Renal pelvis (tissue), 1 donor: ENCODE measurements at regions not wholly inside any gene's neighbourhood (a gene's known extent, or its start where the extent isn't known, plus 50 kb on each side); places are given as distances from the start of the nearest gene placed in this dataset.

ENCODE experiments used
- DNase-seq: peaks from one replicate; pipeline ENCODE4 v3.0.0-alpha.2; 2013

DNA sequence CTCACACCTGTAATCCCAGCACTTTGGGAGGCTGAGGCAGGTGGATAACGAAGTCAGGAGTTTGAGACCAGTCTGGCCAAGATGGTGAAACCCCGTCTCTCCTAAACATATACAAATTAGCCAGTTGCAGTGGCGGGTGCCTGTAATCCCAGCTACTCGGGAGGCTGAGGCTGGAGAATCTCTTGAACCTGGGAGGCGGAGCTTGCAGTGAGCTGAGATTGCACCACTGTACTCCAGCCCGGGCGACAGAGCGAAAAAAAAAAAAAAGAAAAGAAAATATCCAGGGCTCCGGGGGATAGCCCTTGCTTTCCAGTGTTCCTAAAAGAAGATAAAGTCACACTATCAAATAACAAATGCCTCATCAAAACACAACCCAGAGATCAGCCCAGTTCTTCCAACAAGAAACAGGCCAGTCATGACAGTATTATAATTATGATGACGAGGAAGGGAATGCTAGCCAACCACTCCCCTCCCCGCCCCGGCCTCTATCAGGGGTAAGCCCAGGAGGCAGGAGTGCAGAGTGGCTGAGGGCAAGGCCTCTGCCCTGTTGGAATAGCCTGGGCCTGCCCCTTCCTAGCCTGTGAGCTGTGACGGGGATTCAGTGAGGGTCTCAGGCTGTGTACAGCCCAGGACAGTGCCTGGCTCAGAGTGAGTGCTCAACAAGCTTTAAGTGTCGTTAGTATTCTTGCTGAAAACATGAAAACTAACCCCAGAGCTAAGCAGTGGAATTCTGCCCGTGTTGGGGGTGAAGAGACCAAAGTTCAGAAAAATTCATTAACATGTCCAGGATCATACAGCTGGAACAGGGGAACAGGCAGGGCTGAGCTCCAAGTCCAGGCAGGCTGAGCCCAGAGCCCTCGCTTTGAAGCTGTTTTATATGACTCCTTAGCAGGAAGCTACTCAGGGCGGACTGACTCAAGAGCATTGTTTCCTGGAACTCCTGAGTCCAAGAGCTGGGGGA is 54.3 kb downstream of the FAM241B start:
- DNase-seq = peak; percentile 43

DNA sequence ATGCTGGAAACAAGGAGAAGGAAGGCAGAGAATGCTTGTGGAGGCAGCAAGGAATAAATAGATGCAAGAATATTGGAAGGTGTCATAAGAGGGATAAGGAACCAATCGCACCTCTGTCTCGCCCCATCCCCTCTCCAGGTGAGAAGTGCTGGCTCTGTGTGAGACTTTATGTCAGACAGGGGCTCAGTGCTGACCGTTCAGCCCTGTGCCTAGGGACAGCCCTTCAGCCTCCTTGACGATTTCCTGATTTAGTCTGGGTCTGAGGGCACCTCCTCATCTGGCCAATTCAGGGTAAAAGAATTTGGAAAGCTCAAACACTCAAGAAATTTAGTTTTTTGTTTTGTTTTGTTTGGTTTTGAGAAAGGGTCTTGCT is 54.9 kb downstream of the FAM241B start:
- DNase-seq = no peak

DNA sequence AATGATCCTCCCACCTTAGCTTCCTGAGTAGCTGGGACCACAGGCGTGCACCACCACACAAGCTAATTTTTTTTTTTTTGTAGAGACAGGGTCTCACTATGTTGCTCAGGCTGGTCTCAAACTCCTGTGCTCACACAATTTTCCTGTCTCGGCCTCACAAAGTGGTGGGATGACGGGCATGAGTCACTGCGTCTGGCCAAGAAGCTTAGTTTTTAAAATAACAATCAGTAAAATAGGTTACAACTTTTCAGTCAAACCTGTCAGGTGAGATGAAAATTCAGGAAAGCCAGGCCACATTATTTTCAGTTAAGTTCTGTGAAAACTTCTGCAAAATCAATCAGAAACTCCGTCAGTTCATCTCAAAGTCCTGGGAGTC is 55.4 kb downstream of the FAM241B start:
- DNase-seq = no peak

- no peak for DNase-seq
These were observed 55.9 kb downstream of the FAM241B start for GRCh38 chr10:69685802-69686585.

GRCh38 chr10:69686866-69687265 is 56.8 kb downstream of the FAM241B start:
- DNase-seq = no peak

DNA sequence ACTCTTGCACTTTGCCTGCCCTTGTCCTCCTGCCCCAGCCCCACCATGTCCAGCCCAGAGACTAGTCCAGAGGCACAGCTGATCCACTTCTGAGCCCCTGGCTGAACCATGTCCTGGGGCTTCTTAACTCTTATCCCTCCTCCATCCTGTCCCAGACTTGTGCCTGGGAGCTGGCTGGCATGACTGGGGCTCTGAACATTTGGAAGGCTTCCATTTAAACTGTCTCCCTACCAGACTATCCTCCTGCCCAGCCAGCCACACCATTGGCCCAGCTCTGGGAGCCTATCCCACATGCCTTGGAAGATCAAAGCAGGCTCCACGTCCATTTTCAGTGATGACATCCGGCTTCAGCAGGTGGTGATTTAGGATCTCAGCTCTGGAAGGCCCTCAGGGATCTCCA is 57.4 kb downstream of the FAM241B start:
- no peak for DNase-seq

- DNase-seq = no peak
These were observed 62.2 kb downstream of the FAM241B start for GRCh38 chr10:69692267-69692666.

DNA sequence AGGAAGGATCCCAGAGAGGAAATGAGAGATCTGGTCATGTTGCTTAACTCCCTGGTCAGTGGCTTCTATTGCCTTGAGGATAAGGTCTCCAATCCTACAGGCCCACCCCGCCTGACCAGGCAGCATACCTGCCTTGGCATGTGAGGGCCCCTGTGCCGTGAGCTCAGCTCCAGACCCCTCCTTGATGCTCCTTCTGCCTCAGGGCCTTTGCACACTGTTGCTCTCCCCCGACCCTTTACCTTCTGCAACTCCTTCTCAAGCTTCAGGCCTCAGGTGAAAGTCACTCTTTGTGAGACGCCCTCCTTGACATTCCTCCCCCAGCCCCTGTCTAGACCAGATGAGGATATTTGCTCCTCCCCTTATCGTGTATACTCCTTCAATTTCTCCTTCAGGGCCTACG is 62.8 kb downstream of the FAM241B start:
- DNase-seq = no peak

GRCh38 chr10:69693886-69694285 is 63.8 kb downstream of the FAM241B start:
- DNase-seq = no peak

DNA sequence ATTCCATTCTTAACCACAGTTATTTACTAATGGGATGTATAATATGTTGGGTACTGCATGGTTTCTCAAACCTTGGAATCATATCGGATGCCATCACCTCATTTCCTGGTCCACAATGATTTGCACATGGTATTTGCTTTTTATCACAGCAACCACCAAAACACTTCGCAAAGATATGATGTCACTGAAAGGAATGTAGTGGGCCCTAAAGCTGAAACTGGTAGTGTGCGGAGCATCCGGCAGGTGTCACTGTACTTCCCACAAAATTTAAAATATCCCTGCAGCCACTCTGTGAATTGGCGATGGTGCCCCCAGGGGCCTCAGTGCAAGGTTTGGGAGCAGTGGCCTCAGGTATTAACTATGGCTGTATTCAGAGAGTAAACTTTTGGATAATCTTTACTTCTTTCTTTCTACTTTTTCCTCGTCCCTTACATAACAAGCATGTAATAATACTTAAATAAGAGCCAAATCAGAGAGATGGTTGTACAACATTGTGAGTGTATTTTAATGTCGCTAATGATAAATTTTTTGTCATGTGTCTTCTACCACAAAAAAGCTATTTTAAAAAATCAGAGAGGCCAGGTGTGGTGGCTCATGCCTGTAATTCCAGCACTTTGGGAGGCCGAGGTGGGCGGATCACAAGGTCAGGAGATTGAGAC is 66.2 kb downstream of the FAM241B start:
- peak; percentile 57 for DNase-seq

- no peak for DNase-seq
These were observed 67.0 kb downstream of the FAM241B start for GRCh38 chr10:69697006-69697405.

DNA sequence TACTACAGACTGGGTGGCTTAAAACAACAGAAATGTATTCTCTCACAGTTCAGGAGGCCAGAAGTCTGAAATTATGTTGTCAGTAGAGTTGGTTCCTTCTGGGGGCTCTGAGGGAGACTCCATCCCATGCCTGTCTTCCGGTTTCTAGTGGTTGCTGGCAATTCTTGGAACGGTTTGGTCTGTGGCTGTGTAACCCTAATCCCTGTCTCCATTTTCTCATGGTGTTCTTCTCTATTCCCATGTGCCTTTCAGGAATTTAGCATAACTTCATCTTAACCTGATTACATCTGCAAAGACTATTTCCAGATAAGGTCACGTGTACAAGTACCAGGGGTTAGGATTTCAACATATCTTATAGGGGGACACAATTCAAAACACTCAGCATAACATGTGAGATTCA is 73.2 kb downstream of the FAM241B start:
- DNase-seq = no peak

DNA sequence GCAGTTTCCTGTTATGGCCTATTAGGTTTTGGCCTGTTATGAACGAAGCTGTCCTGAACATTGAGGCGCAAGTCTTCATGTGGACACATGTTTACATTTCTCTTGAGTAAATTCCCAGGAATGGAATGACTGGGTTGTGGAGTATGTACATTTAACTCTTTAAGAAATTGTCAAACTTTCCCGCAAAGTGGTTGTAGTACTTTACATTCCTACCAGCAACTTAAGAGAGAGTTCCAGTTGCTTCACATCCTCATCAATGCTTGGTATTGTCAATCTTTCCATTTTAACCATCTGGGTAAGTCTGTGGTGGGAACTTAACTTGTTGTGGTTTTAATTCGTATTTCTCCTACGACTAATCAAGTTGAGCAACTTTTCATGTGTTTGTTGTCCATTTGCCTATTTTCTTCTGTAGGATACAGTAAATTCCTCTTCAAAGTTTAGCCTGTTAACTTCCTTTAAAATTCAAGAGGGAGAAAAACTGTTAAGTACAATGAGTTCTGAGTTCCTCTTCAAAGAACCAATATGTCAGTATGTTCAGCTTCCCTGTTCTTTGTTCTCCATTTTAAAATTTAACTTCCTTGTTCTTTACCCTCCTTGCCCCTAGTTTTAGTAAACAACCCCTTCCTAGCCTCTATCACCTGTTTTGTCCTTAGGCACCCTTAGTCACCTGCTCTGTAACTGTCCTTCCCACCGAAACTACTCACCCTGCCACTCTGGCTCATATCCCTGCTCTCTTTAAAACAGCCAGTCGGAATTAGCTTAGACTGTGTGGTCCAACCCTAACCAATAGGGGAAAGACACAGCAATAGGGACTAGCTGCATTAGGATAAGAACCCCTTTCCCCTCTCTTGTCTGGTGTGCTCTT is 74.0 kb downstream of the FAM241B start:
- DNase-seq = no peak

- no peak for DNase-seq
These were observed 79.4 kb downstream of the FAM241B start for GRCh38 chr10:69709366-69709941.

DNA sequence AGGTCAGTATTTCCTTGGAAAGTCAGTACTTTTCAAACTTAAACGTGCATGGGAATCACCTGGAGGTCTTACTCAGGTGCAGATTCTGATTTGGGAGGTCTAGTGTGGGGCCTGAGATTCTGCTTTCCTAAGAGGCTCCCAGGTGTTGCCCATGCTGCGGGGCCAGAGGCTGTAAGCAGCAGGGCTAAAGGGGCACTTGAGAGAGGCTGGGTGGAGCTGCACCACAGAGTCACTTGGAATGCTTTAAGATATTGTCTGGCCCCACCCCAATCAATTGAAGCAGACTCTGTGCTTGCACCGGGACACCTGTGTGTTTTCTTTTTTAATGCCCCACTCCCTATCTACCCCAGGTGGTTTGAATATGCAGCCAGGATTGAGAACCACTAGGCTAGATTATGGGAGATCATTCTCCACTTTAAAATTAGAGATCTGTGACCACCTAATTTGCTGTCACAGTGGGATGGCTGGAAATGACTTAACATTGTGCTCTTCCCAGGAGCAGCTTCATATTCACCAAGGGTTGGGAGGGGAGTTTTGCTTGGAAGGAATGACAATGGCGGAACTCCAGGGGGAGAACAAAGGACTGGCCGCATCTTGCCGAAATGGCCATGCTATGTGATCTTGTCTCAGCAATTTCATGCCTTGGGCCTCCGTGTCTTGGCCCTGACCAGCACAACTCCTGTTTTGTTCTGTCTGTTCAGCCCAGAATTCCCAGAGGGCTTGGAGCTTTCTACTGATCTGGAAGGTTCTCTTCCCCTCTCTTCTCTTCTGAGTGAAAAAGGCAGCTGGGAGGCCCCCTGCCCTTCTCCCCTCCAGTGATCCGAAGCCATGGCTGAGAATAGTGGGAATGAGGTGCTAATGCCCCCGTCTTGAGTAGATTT is 80.2 kb downstream of the FAM241B start:
- DNase-seq = no peak

- peak; percentile 73 for DNase-seq
These were observed 82.3 kb downstream of the FAM241B start for GRCh38 chr10:69712342-69712741.

DNA sequence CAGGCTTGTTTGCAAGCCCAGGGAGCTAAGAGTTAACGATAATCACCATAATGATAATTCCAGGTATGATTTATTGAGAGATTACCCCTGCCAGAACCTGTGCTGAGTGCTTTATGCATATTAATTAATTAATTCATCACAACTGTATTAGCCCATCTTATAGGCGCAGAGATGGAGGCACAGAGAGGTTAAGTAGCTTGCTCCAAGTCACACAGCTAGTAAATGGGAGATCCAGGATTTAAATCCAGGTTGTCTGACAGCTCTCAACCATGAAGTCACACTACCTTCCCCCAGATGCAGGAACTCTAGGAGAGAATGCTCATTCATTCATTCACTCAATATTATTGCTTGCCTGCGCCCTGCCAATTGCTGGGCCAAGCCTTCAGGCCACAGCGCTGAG is 84.5 kb downstream of the FAM241B start:
- DNase-seq = no peak

- no peak for DNase-seq
These were observed 85.3 kb downstream of the FAM241B start for GRCh38 chr10:69715156-69715898.

GRCh38 chr10:69715899-69716606 is 85.7 kb upstream of the COL13A1 start:
- DNase-seq = no peak
